NT2/D1 (cell line): ENCODE measurements at regions not wholly inside any gene's neighbourhood (a gene's known extent, or its start where the extent isn't known, plus 50 kb on each side); places are given as distances from the start of the nearest gene placed in this dataset.
"Not testable (repeated sequence)": the region's sequence is repeated elsewhere in the genome, so short reads cannot be mapped to it uniquely, and the experiment has no call there.

ENCODE experiments used
- SUZ12 ChIP-seq: IDR thresholded peaks from 2 replicates; pipeline ENCODE4 v1.6.1; 2011; ENCODE audit not compliant: insufficient read length, insufficient read depth; ENCODE audit errors: extremely low read depth
- YY1 ChIP-seq: IDR thresholded peaks from 2 replicates; pipeline ENCODE4 v1.6.1; 2011; ENCODE audit not compliant: insufficient read length, insufficient read depth
- ZNF274 ChIP-seq: IDR thresholded peaks from 2 replicates; pipeline ENCODE4 v1.6.1; 2011; ENCODE audit warnings: mild to moderate bottlenecking, low read depth, low read length

- not testable (repeated sequence) for TF ChIP-seq SUZ12, YY1, ZNF274
Measured at GRCh38 chr10:90011281-90011680, 309.9 kb downstream of the KIF20B start.
